NCI-H2171 treated with DMSO at 0.1 percent for 48 hours (cell line): ENCODE measurements at regions not wholly inside any gene's neighbourhood (a gene's known extent, or its start where the extent isn't known, plus 50 kb on each side); places are given as distances from the start of the nearest gene placed in this dataset.
A peak's percentile ranks its signal among the peaks of the same experiment; 100 is the strongest.
"Not testable (repeated sequence)": the region's sequence is repeated elsewhere in the genome, so short reads cannot be mapped to it uniquely, and the experiment has no call there.

ENCODE experiments used
- DNase-seq: peaks from one replicate; lab custom pipeline; 2025; lab: John Stamatoyannopoulos, UW

GRCh38 chr6:50899306-50899870 is 80.7 kb downstream of the TFAP2B start:
- DNase-seq: no peak

GRCh38 chr6:50902260-50902659 is 83.6 kb downstream of the TFAP2B start:
- DNase-seq: no peak

GRCh38 chr6:50905297-50905696 is 86.6 kb downstream of the TFAP2B start:
- DNase-seq: peak; percentile 76

- DNase-seq: peak; percentile 68
Observed at GRCh38 chr6:50907565-50907964, 88.9 kb downstream of the TFAP2B start.

- DNase-seq: no peak
Observed at GRCh38 chr6:50913105-50913770, 94.6 kb downstream of the TFAP2B start.

GRCh38 chr6:50921378-50921777 is 102.7 kb downstream of the TFAP2B start:
- not testable (repeated sequence) for DNase-seq

GRCh38 chr6:50921968-50922367 is 103.3 kb downstream of the TFAP2B start:
- DNase-seq: no peak

GRCh38 chr6:50922579-50923525 is 104.2 kb downstream of the TFAP2B start:
- DNase-seq: no peak

- no peak for DNase-seq
Observed at GRCh38 chr6:50924758-50925157, 106.1 kb downstream of the TFAP2B start.

GRCh38 chr6:50925548-50925947 is 106.9 kb downstream of the TFAP2B start:
- no peak for DNase-seq

GRCh38 chr6:50925981-50926380 is 107.3 kb downstream of the TFAP2B start:
- no peak for DNase-seq

- DNase-seq: no peak
Observed at GRCh38 chr6:50927800-50928199, 109.1 kb downstream of the TFAP2B start.

GRCh38 chr6:50929323-50929722 is 110.7 kb downstream of the TFAP2B start:
- no peak for DNase-seq

- DNase-seq: no peak
Observed at GRCh38 chr6:50935442-50935841, 116.8 kb downstream of the TFAP2B start.

- no peak for DNase-seq
Observed at GRCh38 chr6:50936277-50936681, 117.6 kb downstream of the TFAP2B start.

- DNase-seq: no peak
Observed at GRCh38 chr6:50939931-50940330, 121.3 kb downstream of the TFAP2B start.

GRCh38 chr6:50945789-50946188 is 127.1 kb downstream of the TFAP2B start:
- no peak for DNase-seq

GRCh38 chr6:50952092-50952907 is 133.6 kb downstream of the TFAP2B start:
- no peak for DNase-seq

- DNase-seq: no peak
Observed at GRCh38 chr6:50956014-50956413, 137.3 kb downstream of the TFAP2B start.

- no peak for DNase-seq
Observed at GRCh38 chr6:50958148-50958697, 139.6 kb downstream of the TFAP2B start.

GRCh38 chr6:50959081-50959641 is 140.5 kb downstream of the TFAP2B start:
- no peak for DNase-seq
